HG03045 (cell line): ENCODE measurements at regions not wholly inside any gene's neighbourhood (a gene's known extent, or its start where the extent isn't known, plus 50 kb on each side); places are given as distances from the start of the nearest gene placed in this dataset.

Experiments used
- ATAC-seq: cut with Tn5 transposase; IDR thresholded peaks from one replicate; pipeline ENCODE4 v1.9.1; 2021; ENCODE audit warnings: mild to moderate bottlenecking, moderate library complexity; ENCODE audit not compliant: unreplicated experiment

- ATAC-seq: no peak
Measured at GRCh38 chr4:156656896-156657295, 314.7 kb downstream of the PDGFC start.

- ATAC-seq: no peak
Measured at GRCh38 chr4:156654410-156654809, 317.2 kb downstream of the PDGFC start.

- no peak for ATAC-seq
Measured at GRCh38 chr4:156643826-156644225, 327.8 kb downstream of the PDGFC start.

GRCh38 chr4:156642161-156642560, 329.4 kb downstream of the PDGFC start:
- no peak for ATAC-seq

GRCh38 chr4:156638925-156639605, 332.5 kb downstream of the PDGFC start:
- no peak for ATAC-seq

GRCh38 chr4:156638334-156638733, 333.3 kb downstream of the PDGFC start:
- ATAC-seq: no peak

GRCh38 chr4:156636381-156636780, 335.2 kb downstream of the PDGFC start:
- ATAC-seq: no peak

- no peak for ATAC-seq
Measured at GRCh38 chr4:156635051-156635450, 336.5 kb downstream of the PDGFC start.

- ATAC-seq: no peak
Measured at GRCh38 chr4:156634612-156635011, 337.0 kb downstream of the PDGFC start.

GRCh38 chr4:156633847-156634246, 337.8 kb downstream of the PDGFC start:
- no peak for ATAC-seq

- no peak for ATAC-seq
Measured at GRCh38 chr4:156628858-156629257, 342.7 kb downstream of the PDGFC start.

GRCh38 chr4:156623376-156623775, 348.2 kb downstream of the PDGFC start:
- ATAC-seq: no peak

GRCh38 chr4:156620786-156621185, 350.8 kb downstream of the PDGFC start:
- no peak for ATAC-seq

GRCh38 chr4:156619154-156619934, 352.3 kb downstream of the PDGFC start:
- no peak for ATAC-seq

GRCh38 chr4:156615066-156615531, 356.5 kb downstream of the PDGFC start:
- no peak for ATAC-seq

- no peak for ATAC-seq
Measured at GRCh38 chr4:156614536-156614935, 357.1 kb downstream of the PDGFC start.

GRCh38 chr4:156609421-156609820, 362.2 kb downstream of the PDGFC start:
- ATAC-seq: no peak

GRCh38 chr4:156608651-156609050, 362.9 kb downstream of the PDGFC start:
- no peak for ATAC-seq

- ATAC-seq: no peak
Measured at GRCh38 chr4:156607478-156607857, 364.1 kb downstream of the PDGFC start.

- ATAC-seq: no peak
Measured at GRCh38 chr4:156606554-156607477, 364.8 kb downstream of the PDGFC start.

GRCh38 chr4:156598138-156598681, 373.4 kb downstream of the PDGFC start:
- no peak for ATAC-seq
